Endothelial cell of umbilical vein (primary cell): ENCODE measurements at regions not wholly inside any gene's neighbourhood (a gene's known extent, or its start where the extent isn't known, plus 50 kb on each side); places are given as distances from the start of the nearest gene placed in this dataset.
A peak's percentile ranks its signal among the peaks of the same experiment; 100 is the strongest.

ENCODE experiments used
- BruUV-seq: library from RNA; stranded (reverse); fragments of 400-500 nt; replicated peaks from 2 replicates; lab custom pipeline; 2021; lab: Mats Ljungman, UMichigan
- CTCF ChIA-PET: fragments of 300-600, 350-600 bp; sonication (Branson Sonifier 250); formaldehyde crosslinking; loops from one replicate; lab custom pipeline; 2021; ENCODE audit warnings: antibody characterized with exemption, inconsistent platforms; lab: Charles Lee
- POLR2A ChIA-PET: fragments of 300-600, 350-600 bp; sonication (Branson Sonifier 250); formaldehyde crosslinking; loops from one replicate; lab custom pipeline; 2021; ENCODE audit warnings: antibody characterized with exemption, inconsistent platforms; lab: Charles Lee
- DNase-seq: peaks from one replicate; pipeline ENCODE4 v3.0.0-alpha.2; 2011; ENCODE audit warnings: low read depth, low spot score
- FAIRE-seq: peaks from 2 replicates; lab custom pipeline; 2011; peaks lifted over from hg19 to GRCh38; lab: Jason Lieb, UNC
- H2AFZ ChIP-seq: 2 replicates; pipeline ENCODE4 v1.6.0; 2012; ENCODE audit warnings: low read depth, low read length, control low read depth, inconsistent platforms
- H3K27ac ChIP-seq: 2 replicates; pipeline ENCODE4 v1.5.1; 2011; ENCODE audit warnings: low read depth, mild to moderate bottlenecking, control low read depth, low read length, moderate library complexity; ENCODE audit not compliant: insufficient read depth
- H3K27me3 ChIP-seq, 2 experiments: 2 replicates each; pipeline versions ENCODE4 v1.6.0 to v1.6.1; 2011; ENCODE audit warnings: low read length in 2 of 2, mixed read lengths in 1 of 2; ENCODE audit not compliant: control insufficient read depth in 2 of 2, insufficient read depth in 2 of 2
- H3K36me3 ChIP-seq, 2 experiments: 2 replicates in 1 of 2; 3 replicates in 1 of 2; pipeline ENCODE4 v1.5.1; 2011; ENCODE audit warnings: low read length in 2 of 2, mild to moderate bottlenecking in 1 of 2, moderate library complexity in 1 of 2; ENCODE audit not compliant: control insufficient read depth in 2 of 2, insufficient read depth in 2 of 2; ENCODE audit errors: extremely low read depth in 1 of 2
- H3K4me1 ChIP-seq: 3 replicates; pipeline ENCODE4 v1.5.1; 2011; ENCODE audit warnings: mild to moderate bottlenecking, low read length; ENCODE audit not compliant: control insufficient read depth, insufficient read depth; ENCODE audit errors: extremely low read depth
- H3K4me2 ChIP-seq: 2 replicates; pipeline ENCODE4 v1.6.1; 2011; ENCODE audit warnings: low read length, control low read depth, mixed read lengths; ENCODE audit not compliant: insufficient read depth
- H3K4me3 ChIP-seq, 3 experiments: fragments of 200-600 bp in 1 of 3; sonication (generic), shearing (Covaris generic) in 1 of 3; replicated peaks in 1 of 3; 2 replicates each; pipeline ENCODE4 v1.5.1; 2011 to 2016; ENCODE audit warnings: control low read depth in 3 of 3, low read length in 3 of 3, mild to moderate bottlenecking in 2 of 3, inconsistent platforms in 1 of 3, low read depth in 1 of 3, moderate library complexity in 1 of 3; ENCODE audit not compliant: insufficient read depth in 1 of 3
- H3K79me2 ChIP-seq: 2 replicates; pipeline ENCODE4 v1.6.0; 2012; ENCODE audit warnings: low read length, inconsistent platforms; ENCODE audit not compliant: control insufficient read depth, insufficient read depth
- H3K9ac ChIP-seq: replicated peaks from 2 replicates; pipeline ENCODE3; 2011; ENCODE audit warnings: low read length, control low read depth; ENCODE audit not compliant: insufficient read depth; ENCODE audit errors: extremely low read depth
- H3K9me1 ChIP-seq: replicated peaks from 3 replicates; pipeline ENCODE4 v1.6.0; 2011; ENCODE audit warnings: mild to moderate bottlenecking, low read length; ENCODE audit not compliant: control insufficient read depth, insufficient read depth; ENCODE audit errors: extremely low read depth
- H3K9me3 ChIP-seq: replicated peaks from 2 replicates; pipeline ENCODE4 v1.5.1; 2012; ENCODE audit warnings: low read length, inconsistent platforms; ENCODE audit not compliant: control insufficient read depth, insufficient read depth
- H4K20me1 ChIP-seq: replicated peaks from 2 replicates; pipeline ENCODE3; 2011; ENCODE audit warnings: mild to moderate bottlenecking, low read length; ENCODE audit not compliant: control insufficient read depth, insufficient read depth; ENCODE audit errors: extremely low read depth
- CTCF ChIP-seq, 2 donors: IDR thresholded peaks; 1 replicate in 1 of 2; 2 replicates in 1 of 2; pipeline ENCODE4 v1.5.1; 2011; ENCODE audit warnings: low read length in 2 of 2, mild to moderate bottlenecking in 2 of 2, moderate library complexity in 2 of 2, control low read depth in 1 of 2, inconsistent platforms in 1 of 2, low read depth in 1 of 2; ENCODE audit not compliant: insufficient read depth in 1 of 2; ENCODE audit errors: extremely low read depth in 1 of 2
- EZH2 ChIP-seq: IDR thresholded peaks from 2 replicates; pipeline ENCODE4 v1.6.1; 2012; ENCODE audit warnings: borderline replicate concordance, low read depth, mild to moderate bottlenecking, moderate library complexity, low read length, inconsistent platforms; ENCODE audit not compliant: severe bottlenecking
- FOS ChIP-seq: IDR thresholded peaks from 2 replicates; pipeline ENCODE4 v1.6.1; 2011; ENCODE audit warnings: mild to moderate bottlenecking, low read length, moderate library complexity, borderline replicate concordance; ENCODE audit not compliant: insufficient read depth
- GATA2 ChIP-seq: IDR thresholded peaks from 2 replicates; pipeline ENCODE4 v1.7.0; 2011; ENCODE audit warnings: low read depth, mild to moderate bottlenecking, moderate library complexity, mixed read lengths, low read length; ENCODE audit not compliant: insufficient read length, insufficient read depth
- JUN ChIP-seq: IDR thresholded peaks from 2 replicates; pipeline ENCODE4 v1.6.1; 2011; ENCODE audit warnings: borderline replicate concordance, low read depth; ENCODE audit not compliant: insufficient read length, insufficient read depth
- MYC ChIP-seq: IDR thresholded peaks from one replicate; pipeline ENCODE4 v1.6.1; 2011; ENCODE audit warnings: mild to moderate bottlenecking, low read depth, low read length
- POLR2A ChIP-seq: IDR thresholded peaks from 2 replicates; pipeline ENCODE4 v1.6.1; 2012; ENCODE audit warnings: low read depth, mild to moderate bottlenecking, control low read depth, low read length
- POLR2AphosphoS5 ChIP-seq: IDR thresholded peaks from 2 replicates; pipeline ENCODE4 v1.6.1; 2012; ENCODE audit warnings: low read depth, mild to moderate bottlenecking, control low read depth, low read length, moderate library complexity; ENCODE audit not compliant: insufficient read depth
- dilution Hi-C: fragments of 300-500 bp; cut with MboI; formaldehyde crosslinking; loops from one replicate; pipeline ENCODE4 v1.15.0; 2019; ENCODE audit warnings: low sequenced_read_pairs; ENCODE audit not compliant: extremely low pct_ligation_motif_present
- intact Hi-C: fragments of 100-400 bp; cut with micrococcal nuclease; formaldehyde crosslinking; loops from one replicate; pipeline ENCODE4 v1.10.0; 2022
- TF ChIP-seq, protein P1 (sequence below): IDR thresholded peaks from 2 replicates; pipeline ENCODE4 v1.6.1; 2011; ENCODE audit not compliant: insufficient read depth, insufficient read length

DNA sequence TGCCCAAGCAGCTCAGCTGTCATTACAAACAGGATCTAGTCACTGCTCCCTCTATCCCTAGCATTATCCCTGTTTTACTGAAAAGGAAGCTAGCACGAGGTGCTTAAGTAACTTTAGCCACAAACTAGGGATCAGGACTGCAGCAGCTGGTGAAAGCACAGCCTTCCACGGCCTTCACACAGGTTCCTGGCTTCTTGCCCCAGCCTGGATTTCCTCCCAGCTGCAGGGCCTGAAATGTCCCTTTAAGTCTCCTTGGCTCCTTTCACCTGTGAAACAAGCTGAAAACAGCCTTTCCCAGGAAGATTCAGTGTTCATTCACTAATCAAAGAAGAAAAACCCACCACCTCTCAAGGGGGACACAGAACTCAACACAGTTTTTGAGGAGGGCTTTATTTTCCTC is 754.5 kb downstream of the DIAPH3 start:
- TF ChIP-seq POLR2AphosphoS5 (no peak), FOS (no peak), CTCF (IDR thresholded peaks at IDR 0.05; ENCODE audit: extremely low read depth in 1 of 2, insufficient read depth in 1 of 2, low read depth in 1 of 2, low read length in 2 of 2) (no peak), MYC (no peak), JUN (no peak), EZH2 (no peak), POLR2A (no peak), GATA2 (no peak)
- TF ChIP-seq, protein P1, sequence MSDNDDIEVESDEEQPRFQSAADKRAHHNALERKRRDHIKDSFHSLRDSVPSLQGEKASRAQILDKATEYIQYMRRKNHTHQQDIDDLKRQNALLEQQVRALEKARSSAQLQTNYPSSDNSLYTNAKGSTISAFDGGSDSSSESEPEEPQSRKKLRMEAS, result no peak
- H4K20me1 ChIP-seq, result no peaks in the 10 kb centered on the region
- no peak overlapping the region for H3K4me3 ChIP-seq
- CTCF ChIA-PET, result interaction anchor here (1.0 to 1.5 kb wide), 3 partner anchors 9 to 49 kb away, joined by 3 to 4 read pairs (median 3); no protein-coding TSS in a partner anchor
- POLR2A ChIA-PET, result no interaction called here
- no peak overlapping the region for H3K9ac ChIP-seq
- H3K27me3 ChIP-seq, result no peaks in the 10 kb centered on the region
- dilution Hi-C loops, result no loop called here
- BruUV-seq, result no TSS peak
- no peaks in the 10 kb centered on the region for H3K9me1 ChIP-seq
- no peaks in the 10 kb centered on the region for H3K79me2 ChIP-seq
- peak; percentile 47 for FAIRE-seq
- H3K27ac ChIP-seq, result no peak overlapping the region
- no peak overlapping the region for H2AFZ ChIP-seq
- no peak overlapping the region for H3K4me2 ChIP-seq
- H3K4me1 ChIP-seq, result no peaks in the 10 kb centered on the region
- H3K36me3 ChIP-seq, result no peaks in the 10 kb centered on the region
- H3K9me3 ChIP-seq, result peaks cover 4% of the 10 kb centered on the region
- intact Hi-C loops, result no loop called here
- peak; percentile 62 for DNase-seq
